HG02885 (cell line): ENCODE measurements at regions not wholly inside any gene's neighbourhood (a gene's known extent, or its start where the extent isn't known, plus 50 kb on each side); places are given as distances from the start of the nearest gene placed in this dataset.
"Not testable (repeated sequence)": the region's sequence is repeated elsewhere in the genome, so short reads cannot be mapped to it uniquely, and the experiment has no call there.

ENCODE experiments used
- ATAC-seq: cut with Tn5 transposase; IDR thresholded peaks from one replicate; pipeline ENCODE4 v1.9.1; 2021; ENCODE audit warnings: mild to moderate bottlenecking; ENCODE audit not compliant: unreplicated experiment, poor library complexity

DNA sequence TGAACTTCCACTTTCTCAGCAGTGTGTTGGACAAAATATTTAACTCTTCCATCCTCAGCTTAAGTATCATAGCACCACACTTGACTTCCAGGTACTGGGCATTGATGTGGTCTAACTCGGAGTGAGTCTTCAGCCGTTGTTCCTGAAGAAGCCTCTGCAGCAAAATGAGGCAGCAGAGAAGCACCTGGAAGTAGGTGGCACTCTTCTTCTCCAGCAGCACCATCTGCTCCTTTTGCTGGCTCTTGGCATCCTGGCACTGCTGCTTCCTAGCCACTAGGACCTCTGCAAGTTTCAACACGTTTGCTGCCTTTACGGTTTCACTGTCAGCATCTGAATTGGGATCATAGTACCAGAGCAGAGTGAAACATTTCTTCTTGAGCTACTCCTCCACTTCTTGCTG lies 162.5 kb upstream of the GORAB start:
- ATAC-seq, result no peak

DNA sequence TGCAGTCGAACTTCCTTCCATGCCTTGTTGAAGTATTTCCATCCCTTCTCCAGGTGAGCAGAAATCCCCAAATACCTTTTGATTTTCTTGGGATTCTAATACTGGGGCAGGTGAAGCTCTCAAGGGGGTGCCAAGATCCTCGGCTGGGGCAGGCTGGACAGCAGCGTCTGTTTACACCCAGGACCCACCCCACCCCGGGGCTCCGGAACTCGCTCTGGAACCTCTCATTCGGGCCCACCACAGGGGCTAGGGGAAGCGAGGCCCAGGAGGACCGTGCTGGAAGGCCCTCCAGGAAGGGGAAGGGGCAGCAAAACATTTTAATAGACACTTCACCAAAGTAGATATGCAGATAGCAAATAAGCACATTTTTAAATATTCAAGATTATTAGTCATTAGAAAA lies 161.9 kb upstream of the GORAB start:
- ATAC-seq, result no peak

DNA sequence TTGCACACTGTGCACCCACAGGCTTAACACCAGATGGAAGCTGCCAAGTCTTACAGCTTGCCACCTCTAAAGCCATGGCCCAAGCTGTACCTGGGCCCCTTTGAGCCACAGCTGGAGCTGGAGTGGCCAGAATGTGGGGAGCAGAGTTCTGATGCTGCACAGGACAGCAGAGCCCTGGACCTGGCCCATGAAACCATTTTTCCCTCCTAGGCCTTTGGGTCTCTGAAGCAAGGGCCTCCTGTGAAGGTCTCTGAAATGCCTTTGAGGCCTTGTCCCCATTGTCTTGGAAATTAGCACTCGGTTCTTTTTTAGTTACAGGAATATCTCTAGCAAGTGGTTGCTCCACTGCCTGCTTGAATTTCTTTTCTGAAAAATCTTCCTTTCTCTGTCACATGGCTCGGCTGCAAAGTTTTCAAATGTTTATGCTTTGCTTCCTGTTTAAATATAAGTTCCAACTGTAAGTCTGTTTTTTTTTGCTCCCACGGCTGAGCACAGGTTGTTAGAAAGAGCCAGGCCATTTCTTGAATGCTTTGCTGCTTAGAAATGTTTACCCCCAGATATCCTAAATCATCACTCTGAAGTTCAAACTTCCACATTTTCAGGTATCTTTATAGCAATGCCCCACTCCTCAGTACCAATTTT lies 156.8 kb upstream of the GORAB start:
- no peak for ATAC-seq

DNA sequence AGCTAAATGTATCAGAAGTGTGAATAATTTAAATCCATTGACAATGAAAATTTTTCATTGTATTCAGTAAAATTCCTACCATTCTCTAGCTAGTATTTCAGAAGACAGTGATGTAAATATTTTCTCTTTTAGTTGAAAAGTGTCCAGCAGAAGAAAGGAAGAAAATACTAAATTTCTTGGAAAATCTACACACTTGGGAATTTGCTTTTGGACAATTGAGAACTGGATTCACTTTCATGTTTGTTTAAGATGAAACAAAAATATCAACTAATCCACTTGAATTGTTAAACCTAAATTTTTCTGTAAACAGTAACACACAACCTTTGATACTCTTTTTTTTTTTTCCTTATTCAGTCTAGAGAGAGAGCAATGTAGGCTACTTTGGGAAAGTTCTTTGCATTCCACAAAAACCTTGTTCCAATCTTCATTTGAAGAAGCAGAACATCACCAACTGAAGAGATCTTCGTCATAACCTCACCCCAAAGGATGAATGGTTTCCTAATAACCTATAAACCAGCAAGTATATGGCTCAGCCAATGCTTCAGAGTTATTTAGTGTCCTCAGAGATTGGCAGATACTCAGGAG lies 155.1 kb upstream of the GORAB start:
- no peak for ATAC-seq

DNA sequence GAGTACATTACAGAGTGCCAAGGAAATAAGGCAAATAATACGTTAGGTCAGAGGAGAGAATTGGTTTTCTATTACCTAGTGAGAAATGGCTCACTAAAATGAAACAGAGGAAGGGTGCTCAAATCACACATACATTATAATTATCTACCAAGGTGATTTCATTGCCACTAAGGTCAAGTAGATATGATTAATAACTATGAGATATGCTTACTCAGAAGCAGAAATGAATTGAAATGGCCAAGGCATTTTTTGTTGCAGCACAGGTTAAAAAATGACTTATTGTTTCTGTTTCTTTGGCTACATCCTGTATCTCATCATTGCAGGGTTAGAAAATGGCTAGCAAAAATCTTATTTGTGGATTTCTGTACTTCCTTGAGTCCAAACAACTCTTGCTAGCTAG lies 154.5 kb upstream of the GORAB start:
- no peak for ATAC-seq

DNA sequence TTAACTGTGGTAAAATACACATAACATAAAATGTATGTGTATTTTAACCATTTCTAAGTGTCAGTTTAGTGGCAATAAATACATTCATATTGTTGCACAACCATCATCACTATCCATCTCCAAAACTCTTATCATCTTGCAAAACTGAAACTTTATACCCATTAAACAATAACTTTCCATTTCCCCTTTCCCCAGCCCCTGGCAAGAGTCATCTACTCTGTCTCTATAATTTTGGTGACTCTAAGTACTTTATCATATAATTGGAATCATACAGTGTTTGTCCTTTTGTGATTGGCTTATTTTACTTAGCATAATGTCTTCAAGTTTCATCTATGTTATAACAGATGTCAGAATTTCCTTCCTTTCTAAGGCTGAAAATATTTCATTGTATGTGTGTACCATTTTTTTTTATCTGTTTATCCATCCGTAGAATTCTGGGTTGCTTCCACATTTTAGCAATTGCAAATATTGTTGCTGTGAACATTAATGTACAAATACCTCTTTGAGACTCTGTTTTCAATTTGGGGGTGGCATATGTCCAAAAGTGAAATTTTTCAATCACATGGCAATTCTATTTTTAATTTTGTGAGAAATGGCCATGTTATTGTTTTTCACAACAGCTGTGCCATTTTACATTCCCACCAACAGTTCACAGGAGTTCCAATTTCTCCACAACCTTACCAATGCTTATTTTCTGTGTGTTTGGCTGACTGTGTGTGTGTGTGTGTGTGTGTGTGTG lies 153.9 kb upstream of the GORAB start:
- ATAC-seq, result no peak

DNA sequence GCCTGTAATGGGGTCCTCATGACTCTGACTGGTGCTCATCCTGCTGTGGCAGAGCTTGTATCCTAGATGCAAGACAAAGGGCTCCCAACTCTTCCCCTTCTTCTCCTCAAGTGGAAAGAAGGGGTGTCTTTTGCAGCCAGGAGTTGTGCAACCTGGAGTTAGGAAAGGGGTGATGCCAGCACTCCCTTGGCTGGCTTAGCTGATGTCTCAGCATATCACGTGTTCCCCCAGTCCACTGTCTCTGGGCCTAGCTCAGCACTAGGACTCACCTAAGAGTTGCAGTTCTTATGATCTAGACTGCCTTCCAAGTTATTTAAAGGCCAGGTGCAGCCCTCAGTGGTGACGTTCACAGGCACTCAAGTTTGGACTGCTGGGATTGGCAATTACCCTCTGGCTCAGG lies 146.2 kb upstream of the GORAB start:
- ATAC-seq, result no peak

DNA sequence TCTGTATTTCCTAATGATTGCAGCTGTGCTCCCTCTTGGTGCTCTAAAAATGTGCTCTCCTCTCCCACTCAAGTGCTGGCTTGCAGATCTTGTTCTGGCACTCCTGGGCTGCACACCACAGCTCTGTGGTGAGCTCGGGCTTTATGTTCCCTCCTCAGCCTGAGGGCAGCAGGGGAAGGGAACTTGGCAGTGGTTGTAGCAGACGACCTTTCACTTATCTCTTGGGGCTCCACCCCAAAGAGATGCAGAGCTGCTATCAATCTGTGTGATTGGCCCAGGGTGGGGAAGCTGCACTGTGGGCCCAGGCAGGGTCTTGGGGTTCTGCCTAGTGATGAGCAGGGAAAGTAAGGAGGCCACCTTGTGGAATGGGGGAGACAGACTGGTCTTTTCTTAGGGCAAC lies 143.5 kb upstream of the GORAB start:
- ATAC-seq, result no peak

DNA sequence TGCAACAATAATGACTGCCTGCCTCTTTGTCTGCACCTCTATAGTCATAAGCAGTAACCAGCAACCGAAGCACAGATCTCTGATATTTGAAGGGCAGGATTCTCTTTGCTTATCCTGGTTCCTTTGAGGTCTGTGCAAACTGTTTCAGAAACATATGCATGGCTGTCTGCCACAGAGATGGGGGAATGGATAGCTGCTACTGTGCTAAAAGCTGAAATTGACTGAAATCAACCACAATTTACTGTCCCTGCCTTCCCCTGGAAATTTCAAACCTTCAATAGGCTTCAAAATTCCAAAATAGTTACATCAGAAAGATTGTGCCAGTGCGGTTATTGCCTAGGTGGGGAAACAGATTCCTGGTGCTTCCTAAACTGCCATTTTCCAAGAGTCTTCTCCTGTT lies 136.8 kb upstream of the GORAB start:
- no peak for ATAC-seq

DNA sequence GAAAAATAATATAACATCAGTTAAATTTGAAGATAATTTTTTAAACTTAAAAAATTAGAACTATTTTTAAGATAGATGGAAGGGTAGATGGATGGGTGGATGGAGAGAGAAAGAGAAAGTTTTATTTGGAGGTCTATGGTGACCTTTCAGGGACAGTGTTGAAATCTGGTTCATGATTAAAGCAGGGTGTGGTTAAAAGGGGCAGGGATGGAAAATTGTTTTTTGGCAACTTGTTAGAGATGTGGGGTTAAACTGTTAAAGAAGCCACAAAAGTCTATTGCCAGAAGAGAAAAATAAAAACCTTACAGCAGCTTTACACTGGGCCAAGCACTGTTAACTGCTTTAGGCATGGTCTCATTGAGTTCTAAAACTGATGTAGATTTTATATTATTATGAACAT lies 134.9 kb upstream of the GORAB start:
- ATAC-seq, result no peak

DNA sequence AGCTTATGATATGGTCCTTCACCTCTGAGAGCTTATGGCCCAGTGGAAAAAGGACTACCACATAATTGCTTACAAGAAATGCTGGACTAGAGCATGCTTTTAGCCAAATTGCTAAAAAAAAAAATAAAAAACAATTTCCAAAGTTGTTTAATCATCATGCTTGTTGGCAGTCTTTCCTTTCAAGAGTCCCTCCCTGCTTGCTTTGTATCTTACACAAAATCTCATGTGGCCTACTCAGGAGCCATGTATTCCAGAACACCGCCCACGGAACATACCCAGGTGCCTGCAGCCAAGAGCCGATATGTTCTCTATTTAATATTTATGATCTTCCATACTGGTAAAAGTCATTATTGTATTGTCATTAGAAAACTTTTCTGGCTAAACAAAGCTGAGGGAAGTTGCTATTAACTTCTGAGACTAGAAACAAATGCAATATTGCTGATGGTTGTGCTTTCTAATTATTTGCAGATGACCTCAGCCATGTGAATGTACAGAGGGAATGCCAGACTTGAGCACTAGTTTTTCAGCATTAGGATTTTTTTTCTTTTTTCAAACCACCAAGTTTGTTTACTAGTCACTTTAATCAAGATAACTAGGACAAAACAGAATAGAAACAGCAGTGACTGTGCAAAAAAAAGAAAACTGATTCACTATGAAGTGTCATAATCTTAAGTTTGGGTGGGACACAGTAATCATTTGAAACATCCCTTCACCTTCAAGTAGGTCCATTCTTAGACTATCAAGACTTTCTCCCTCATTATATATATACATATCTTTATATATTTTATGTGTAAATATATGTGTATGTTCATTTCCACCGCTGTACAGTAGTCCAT lies 129.3 kb upstream of the GORAB start:
- ATAC-seq, result no peak

DNA sequence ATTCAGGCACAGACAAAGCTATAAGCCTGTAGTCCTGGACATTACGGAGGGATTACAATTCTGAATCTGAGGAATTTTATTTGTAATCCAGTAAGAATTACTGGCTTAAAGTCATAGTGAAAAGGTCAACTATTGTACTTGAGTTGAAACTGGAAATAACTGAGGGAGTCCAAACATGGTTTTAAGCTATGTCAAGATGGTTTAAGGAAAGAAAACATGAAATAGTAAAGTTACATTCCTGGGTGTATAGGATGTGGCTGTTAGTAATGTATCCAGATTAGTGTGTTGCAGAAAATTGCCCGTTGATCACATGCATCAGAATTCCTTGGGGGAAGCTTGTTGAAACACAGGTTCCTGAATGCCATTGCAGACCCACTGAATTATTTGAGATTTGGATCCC lies 124.8 kb upstream of the GORAB start:
- no peak for ATAC-seq

DNA sequence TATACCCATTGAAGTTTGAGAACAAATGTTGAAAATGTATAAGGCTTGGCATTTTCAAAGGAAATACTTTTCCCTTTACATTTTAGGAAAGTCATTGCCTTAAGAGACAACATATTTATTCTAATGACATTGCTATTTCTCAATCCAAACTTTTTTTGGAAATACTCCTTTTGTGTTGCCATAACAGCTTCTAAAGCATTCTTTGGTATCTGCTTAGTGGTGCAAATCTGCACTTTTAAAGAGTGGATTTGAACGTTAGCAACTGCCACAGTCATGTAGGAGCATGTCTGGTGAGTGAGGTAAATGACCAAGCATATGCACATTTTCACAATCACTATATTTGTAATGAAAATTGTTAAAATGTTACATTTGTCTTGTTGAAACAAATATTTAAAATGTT lies 124.4 kb upstream of the GORAB start:
- ATAC-seq, result no peak

DNA sequence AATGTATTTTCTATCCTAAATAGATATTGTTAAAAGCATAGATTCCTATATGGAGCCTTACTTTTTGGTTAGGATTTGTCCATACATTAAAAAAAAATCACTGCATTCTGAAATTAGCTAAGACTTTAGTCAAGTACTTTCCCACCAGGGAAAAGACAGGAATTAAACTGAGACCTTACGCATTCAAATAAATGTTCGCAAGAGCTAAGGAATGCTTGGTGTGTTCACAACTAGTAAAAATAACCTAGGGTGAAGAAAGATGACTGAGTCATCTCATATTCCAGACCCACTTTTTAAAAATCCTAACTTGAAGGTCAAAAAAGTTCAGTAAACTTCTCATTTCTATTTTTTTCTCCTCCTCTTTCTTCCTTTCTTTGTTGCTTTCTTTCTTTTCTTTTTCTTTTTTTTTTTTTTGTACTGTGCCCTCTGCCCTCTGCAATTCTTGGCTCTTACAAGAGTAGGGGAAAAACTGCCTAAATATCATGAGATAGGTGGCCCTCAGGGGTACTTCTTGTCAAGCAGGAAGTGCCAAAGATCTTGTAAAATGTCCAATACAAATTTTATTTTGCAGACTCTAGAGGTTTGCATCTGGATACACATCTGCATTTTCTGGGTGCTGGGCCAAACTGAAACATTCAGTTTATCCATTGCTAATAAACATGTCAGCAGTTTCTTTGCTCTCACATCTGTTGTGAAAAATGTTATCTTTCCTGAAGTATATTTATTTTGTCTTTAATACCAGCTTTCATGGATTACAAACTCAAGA lies 121.4 kb upstream of the GORAB start:
- no peak for ATAC-seq

DNA sequence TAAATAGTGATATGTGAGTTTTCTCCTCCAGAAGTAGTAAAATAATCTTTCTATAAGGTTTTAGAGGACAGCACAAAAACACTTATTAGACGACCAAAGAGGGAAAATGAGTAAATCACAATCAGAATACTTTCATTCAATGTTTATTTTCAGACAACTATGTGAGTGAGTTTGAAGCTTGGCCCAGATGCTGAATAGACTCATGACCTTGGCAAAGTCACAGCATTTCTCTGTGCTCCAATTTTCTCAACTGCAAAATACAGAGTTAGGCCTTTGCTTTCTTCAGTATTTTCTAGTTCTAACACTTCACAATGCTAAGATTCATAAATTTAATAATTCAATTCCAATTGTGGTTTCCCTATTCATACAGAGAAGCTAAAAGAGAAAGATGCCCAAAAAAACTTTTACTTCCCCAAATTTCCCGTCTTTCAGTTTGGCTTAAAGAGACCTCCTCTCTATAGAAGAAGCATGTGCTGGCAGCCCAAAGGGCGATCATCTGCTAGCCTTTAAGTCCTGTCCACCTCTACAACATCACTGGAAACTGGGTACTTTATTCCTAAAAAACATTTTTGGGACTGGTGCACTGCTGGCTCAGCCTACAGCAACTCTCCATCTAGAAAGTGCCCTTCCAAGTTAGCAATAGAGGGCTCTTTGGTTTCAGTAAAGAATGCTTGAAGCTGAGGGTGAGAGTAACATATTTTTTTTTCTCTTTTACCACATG lies 116.8 kb upstream of the GORAB start:
- ATAC-seq, result no peak

DNA sequence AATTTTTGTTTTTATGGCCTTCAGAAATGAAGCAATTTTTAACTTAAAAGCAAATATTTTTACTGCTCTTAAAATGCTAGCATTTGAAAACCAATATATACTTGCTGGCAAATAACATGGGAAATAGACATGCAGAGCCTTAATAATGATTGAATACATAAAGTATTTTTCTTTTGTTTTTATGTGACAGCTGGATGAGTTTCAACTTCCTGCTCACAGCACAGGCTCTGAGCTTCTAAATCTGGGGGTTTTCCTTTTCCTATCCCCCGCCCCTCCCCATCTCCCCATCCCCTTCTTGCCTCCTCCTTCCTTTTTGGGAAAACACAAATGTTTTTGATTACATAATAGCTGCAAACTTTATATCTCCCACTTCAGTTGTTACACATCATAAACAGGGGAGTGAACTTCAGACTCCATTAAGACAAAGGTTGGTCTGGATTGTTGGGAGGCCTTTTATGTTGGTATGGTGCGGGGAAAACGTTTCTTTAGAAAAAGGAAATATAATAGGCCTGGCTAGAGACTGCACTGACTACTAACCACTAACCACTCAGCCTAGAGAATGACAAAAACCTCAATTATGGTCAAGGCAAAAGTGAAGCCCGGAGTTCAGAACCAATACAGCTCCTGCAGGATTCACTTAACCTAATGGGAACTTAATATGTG lies 116.1 kb upstream of the GORAB start:
- ATAC-seq, result no peak

DNA sequence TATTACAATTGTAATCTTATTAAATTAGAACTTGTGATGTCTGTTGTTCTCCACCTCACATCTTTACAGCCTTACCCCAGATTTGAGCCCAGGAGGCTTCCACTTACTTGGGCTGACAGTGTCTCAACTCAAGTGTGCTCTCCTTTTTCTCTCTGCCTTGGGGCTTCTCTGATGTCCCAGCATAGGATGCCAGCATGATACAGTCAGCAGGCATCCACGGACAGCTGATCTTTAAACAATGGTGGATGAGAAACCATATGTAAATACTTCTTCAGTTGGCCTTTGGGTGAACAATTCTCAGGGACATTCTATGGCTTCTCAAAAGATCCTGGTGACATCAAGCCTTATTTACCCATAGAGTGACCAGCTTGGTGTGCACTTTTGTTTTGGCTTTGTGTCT lies 107.6 kb upstream of the GORAB start:
- no peak for ATAC-seq

DNA sequence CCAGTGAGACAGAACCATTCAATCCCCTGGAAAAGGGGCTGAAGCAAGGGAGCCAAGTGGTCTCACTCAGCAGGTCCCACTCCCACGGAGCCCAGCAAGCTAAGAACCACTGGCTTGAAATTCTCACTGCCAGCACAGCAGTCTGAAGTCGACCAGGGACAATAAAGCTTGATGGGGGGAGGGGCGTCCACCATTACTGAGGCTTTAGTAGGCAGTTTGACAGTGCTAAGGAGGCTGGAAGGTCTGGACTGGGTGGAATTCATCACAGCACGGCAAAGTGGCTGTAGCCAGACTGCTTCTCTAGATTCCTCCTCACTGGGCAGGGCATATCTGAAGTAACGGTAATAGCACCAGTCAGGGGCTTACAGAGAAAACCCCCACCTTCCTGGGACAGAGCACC lies 105.4 kb upstream of the GORAB start:
- no peak for ATAC-seq

DNA sequence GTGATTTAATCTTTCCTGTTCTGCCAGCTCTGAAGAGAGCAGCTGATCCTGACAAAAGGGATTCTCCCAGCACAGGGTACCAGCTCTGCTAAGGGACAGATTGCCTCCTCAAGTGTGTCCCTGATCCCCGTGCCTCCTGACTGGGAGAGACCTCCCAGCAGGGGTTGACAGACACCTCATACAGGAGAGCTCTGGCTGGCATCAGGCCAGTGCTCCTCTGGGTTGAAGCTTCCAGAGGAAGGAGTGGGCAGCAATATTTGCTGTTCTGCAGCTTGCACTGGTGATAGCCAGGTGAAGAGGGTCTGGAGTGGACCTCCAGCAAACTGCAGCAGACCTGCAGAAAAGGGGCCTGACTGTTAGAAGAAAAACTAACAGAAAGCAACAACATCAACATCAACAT lies 105.0 kb upstream of the GORAB start:
- ATAC-seq, result not testable (repeated sequence)
